ENCODE measurements at regions not wholly inside any gene's neighbourhood (a gene's known extent, or its start where the extent isn't known, plus 50 kb on each side); places are given as distances from the start of the nearest gene placed in this dataset.

DNA sequence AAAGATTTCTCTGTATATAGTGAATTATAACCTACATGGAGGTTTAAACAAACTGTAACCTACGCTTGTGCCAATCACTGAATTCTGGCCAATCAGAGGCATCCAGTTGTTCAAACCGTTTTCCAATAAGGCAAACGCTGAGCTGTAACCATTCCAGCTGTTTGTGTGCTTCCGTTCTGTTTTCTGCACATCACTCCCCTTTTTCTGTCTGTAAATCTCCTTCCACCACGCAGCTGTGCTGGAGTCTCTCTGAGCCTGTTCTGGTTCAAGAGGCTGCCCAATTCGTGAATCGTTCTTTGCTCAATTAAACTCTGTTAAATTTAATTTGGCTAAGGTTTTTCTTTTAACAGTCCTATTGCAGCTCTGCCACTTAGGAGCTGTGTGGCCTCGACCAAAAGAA, 552.5 kb downstream of the FGF9 start (continued):
- TF ChIP-seq, protein P1, sequence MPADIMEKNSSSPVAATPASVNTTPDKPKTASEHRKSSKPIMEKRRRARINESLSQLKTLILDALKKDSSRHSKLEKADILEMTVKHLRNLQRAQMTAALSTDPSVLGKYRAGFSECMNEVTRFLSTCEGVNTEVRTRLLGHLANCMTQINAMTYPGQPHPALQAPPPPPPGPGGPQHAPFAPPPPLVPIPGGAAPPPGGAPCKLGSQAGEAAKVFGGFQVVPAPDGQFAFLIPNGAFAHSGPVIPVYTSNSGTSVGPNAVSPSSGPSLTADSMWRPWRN (IDR thresholded peaks at IDR 0.05; ENCODE audit: low read depth), result no peak
- TF ChIP-seq PCBP1 (IDR thresholded peaks at IDR 0.05; ENCODE audit: low read depth, low read length, poor library complexity, severe bottlenecking) (no peak), SMARCA4 (IDR thresholded peaks at IDR 0.05) (no peak), FIP1L1 (IDR thresholded peaks at IDR 0.05; ENCODE audit: low read depth, low read length, poor library complexity, severe bottlenecking) (no peak), SMAD4 (CRISPR knock-in tag; conservative IDR thresholded peaks at IDR 0.05) (no peak), NCOA6 (IDR thresholded peaks at IDR 0.05) (no peak), HCFC1 (IDR thresholded peaks at IDR 0.05; ENCODE audit: low read depth, low read length) (no peak), SMARCC2 (IDR thresholded peaks at IDR 0.05; ENCODE audit: low read depth) (no peak)

DNA sequence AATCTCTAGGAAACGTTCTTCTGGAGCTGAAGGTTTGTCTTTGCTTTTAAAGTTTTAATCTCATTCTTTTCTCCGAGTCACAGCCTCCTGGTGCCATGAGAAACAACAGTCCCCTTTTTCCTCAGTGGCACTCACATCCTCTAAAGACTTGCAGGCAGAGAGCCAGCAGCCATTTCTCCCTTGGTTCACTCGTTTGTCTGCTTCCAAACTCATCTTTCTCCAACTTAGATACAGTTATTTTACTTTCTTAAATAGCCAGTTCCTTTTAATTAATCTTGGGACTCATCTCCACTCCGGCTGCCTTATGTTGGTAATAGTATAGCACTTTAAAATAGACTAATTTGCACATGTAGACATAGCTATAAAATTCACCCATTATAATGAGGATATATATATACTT, 555.2 kb downstream of the FGF9 start:
- no peak for TF ChIP-seq FOXP1 (CRISPR knock-in tag; IDR thresholded peaks at IDR 0.05)
- no peak for TF ChIP-seq FOXJ3 (CRISPR knock-in tag; IDR thresholded peaks at IDR 0.05)
- no peak for TF ChIP-seq NCOR1 (IDR thresholded peaks at IDR 0.05)
- no peak for TF ChIP-seq NFIX (CRISPR knock-in tag; IDR thresholded peaks at IDR 0.05; ENCODE audit: low read depth)
- Histone ChIP-seq H3K27ac (ENCODE audit: extremely low read depth, low read depth, low read length) (no peak overlapping the region), H3K4me3 (no peak overlapping the region), H3K9me1 (ENCODE audit: control insufficient read depth, insufficient read depth, low read length) (no peaks in the 10 kb centered on the region), H3K9ac (ENCODE audit: insufficient read depth in 1 of 2, low read depth in 2 of 2, low read length in 2 of 2) (no peak overlapping the region), H3K4me1 (replicated peaks in 1 of 2; ENCODE audit: control insufficient read depth in 2 of 2, insufficient read depth in 2 of 2, low read length in 2 of 2) (no peaks in the 10 kb centered on the region), H2AFZ (ENCODE audit: low read depth, low read length) (no peak overlapping the region), H3K9me3 (replicated peaks; ENCODE audit: control insufficient read depth, insufficient read depth, low read depth, low read length) (no peaks in the 10 kb centered on the region), H3K27me3 (ENCODE audit: control insufficient read depth in 2 of 2, insufficient read depth in 2 of 2, low read length in 2 of 2) (peaks cover 0 to 3% of the 10 kb centered on the region in 2 experiments; a peak in 1 of 5 replicates), H3K36me3 (ENCODE audit: control insufficient read depth, insufficient read depth, low read length) (no peaks in the 10 kb centered on the region), H3K4me2 (ENCODE audit: insufficient read depth, low read length) (no peak overlapping the region), H4K20me1 (replicated peaks; ENCODE audit: control insufficient read depth, insufficient read depth, low read length) (no peaks in the 10 kb centered on the region), H3K79me2 (ENCODE audit: control insufficient read depth, insufficient read depth, low read length) (no peaks in the 10 kb centered on the region)
- FAIRE-seq, result no peak
- CTCF ChIA-PET (ENCODE audit: low intra/inter-chr PET ratio), result no interaction called here
- in situ Hi-C loops (cut with MboI), result no loop called here
- no peak for ATAC-seq
- 3% methylated on average over 4 of the region's 4 CpGs for WGBS (ENCODE audit: insufficient coverage, low coverage, missing lambda C conversion rate)
- POLR2A ChIA-PET, result no interaction called here
- intact Hi-C loops (cut with micrococcal nuclease), result no loop called here
- DNase-seq (ENCODE audit: extremely low read depth in 1 of 4, low spot score in 3 of 4), result no peak
- no TSS peak for BruUV-seq (replicated peaks)
